CD14-positive monocyte (primary cell): ENCODE measurements at regions not wholly inside any gene's neighbourhood (a gene's known extent, or its start where the extent isn't known, plus 50 kb on each side); places are given as distances from the start of the nearest gene placed in this dataset.

Experiments used
- DNase-seq, 3 donors: peaks; one replicate each; pipeline ENCODE4 v3.0.0-alpha.2; 2011 to 2022
- H2AFZ ChIP-seq: 2 replicates; pipeline ENCODE4 v1.6.0; 2012; ENCODE audit warnings: mild to moderate bottlenecking, low read depth, low read length, inconsistent platforms; ENCODE audit not compliant: insufficient read depth, poor library complexity, severe bottlenecking
- H3K27ac ChIP-seq, 2 donors: 1 replicate in 1 of 2; 2 replicates in 1 of 2; pipeline ENCODE4 v1.5.1; 2012 to 2013; ENCODE audit warnings: low read length in 2 of 2, control low read depth in 1 of 2, inconsistent platforms in 1 of 2, low read depth in 1 of 2, mild to moderate bottlenecking in 1 of 2
- H3K27me3 ChIP-seq, 2 donors: one replicate each; pipeline versions ENCODE4 v1.6.0 to v1.6.1; 2011 to 2013; ENCODE audit warnings: low read length in 2 of 2; ENCODE audit not compliant: control insufficient read depth in 2 of 2, insufficient read depth in 2 of 2
- H3K36me3 ChIP-seq, 2 donors: replicated peaks in 1 of 2; 1 replicate in 1 of 2; 2 replicates in 1 of 2; pipeline versions ENCODE4 v1.5.1 to v1.6.1; 2012 to 2013; ENCODE audit warnings: low read length in 2 of 2, control low read depth in 1 of 2, inconsistent platforms in 1 of 2, mild to moderate bottlenecking in 1 of 2; ENCODE audit not compliant: insufficient read depth in 2 of 2, control insufficient read depth in 1 of 2
- H3K4me1 ChIP-seq, 2 donors: 1 replicate in 1 of 2; 2 replicates in 1 of 2; pipeline versions ENCODE4 v1.5.1 to v1.6.1; 2012 to 2013; ENCODE audit warnings: low read length in 2 of 2, control low read depth in 1 of 2, inconsistent platforms in 1 of 2, mild to moderate bottlenecking in 1 of 2, moderate library complexity in 1 of 2; ENCODE audit not compliant: insufficient read depth in 2 of 2, control insufficient read depth in 1 of 2
- H3K4me2 ChIP-seq: replicated peaks from 2 replicates; pipeline ENCODE3; 2012; ENCODE audit warnings: low read length, moderate library complexity, mild to moderate bottlenecking; ENCODE audit not compliant: poor library complexity, severe bottlenecking; ENCODE audit errors: extremely low read depth
- H3K4me3 ChIP-seq, 3 experiments: fragments of 200-600 bp in 1 of 3; sonication (generic) in 1 of 3; replicated peaks in 1 of 3; 1 replicate in 2 of 3; 2 replicates in 1 of 3; pipeline ENCODE4 v1.5.1; 2011 to 2013; ENCODE audit warnings: low read length in 3 of 3, mild to moderate bottlenecking in 3 of 3, control low read depth in 2 of 3, low read depth in 2 of 3, inconsistent platforms in 1 of 3, moderate library complexity in 1 of 3
- H3K79me2 ChIP-seq: 2 replicates; pipeline ENCODE4 v1.6.0; 2012; ENCODE audit warnings: mild to moderate bottlenecking, control low read depth, inconsistent platforms, low read length, moderate library complexity; ENCODE audit not compliant: insufficient read depth
- H3K9ac ChIP-seq: 2 replicates; pipeline ENCODE4 v1.6.0; 2017; ENCODE audit warnings: low read length, mild to moderate bottlenecking; ENCODE audit not compliant: insufficient read depth, poor library complexity, severe bottlenecking
- H3K9me3 ChIP-seq, 2 donors: replicated peaks in 1 of 2; 1 replicate in 1 of 2; 2 replicates in 1 of 2; pipeline versions ENCODE4 v1.5.1 to v1.6.1; 2012 to 2013; ENCODE audit warnings: low read length in 2 of 2, control low read depth in 1 of 2; ENCODE audit not compliant: control insufficient read depth in 1 of 2, insufficient read depth in 1 of 2
- H4K20me1 ChIP-seq: 2 replicates; pipeline ENCODE4 v1.6.0; 2012; ENCODE audit warnings: mild to moderate bottlenecking, low read length, control low read depth, moderate library complexity; ENCODE audit not compliant: insufficient read depth
- H3K27ac Mint-ChIP-seq, 7 donors: one replicate each; pipeline ENCODE4 v1.8.0; 2020; ENCODE audit warnings: mild to moderate bottlenecking in 7 of 7, mixed read lengths in 7 of 7, moderate library complexity in 6 of 7, inconsistent platforms in 2 of 7
- H3K27me3 Mint-ChIP-seq, 3 donors: one replicate each; pipeline ENCODE4 v1.8.0; 2021 to 2022; ENCODE audit warnings: low read depth in 3 of 3, mild to moderate bottlenecking in 3 of 3, mixed read lengths in 3 of 3, moderate library complexity in 3 of 3, inconsistent platforms in 1 of 3
- H3K36me3 Mint-ChIP-seq, 2 donors: one replicate each; pipeline ENCODE4 v1.8.0; 2020; ENCODE audit warnings: mixed read lengths in 2 of 2, inconsistent platforms in 1 of 2, mild to moderate bottlenecking in 1 of 2
- H3K4me1 Mint-ChIP-seq: one replicate; pipeline ENCODE4 v1.8.0; 2020; ENCODE audit warnings: mild to moderate bottlenecking, mixed read lengths
- H3K4me3 Mint-ChIP-seq, 2 donors: one replicate each; pipeline ENCODE4 v1.8.0; 2020; ENCODE audit warnings: mild to moderate bottlenecking in 2 of 2, mixed read lengths in 2 of 2, moderate library complexity in 1 of 2
- H3K9me3 Mint-ChIP-seq, 7 donors: one replicate each; pipeline ENCODE4 v1.8.0; 2020 to 2022; ENCODE audit warnings: mixed read lengths in 7 of 7, mild to moderate bottlenecking in 6 of 7, moderate library complexity in 6 of 7, inconsistent platforms in 2 of 7
- WGBS: methylation state at CpG from one replicate; pipeline ENCODE4 v1.1.5; 2013; ENCODE audit warnings: missing lambda C conversion rate; ENCODE audit not compliant: insufficient coverage; 5-methylcytosine and 5-hydroxymethylcytosine counted together
- intact Hi-C, 2 donors: fragments of 100-400 bp; cut with micrococcal nuclease; formaldehyde crosslinking; loops; one replicate each; pipeline versions ENCODE4 v1.15.0 to v1.15.1; 2023
- TF ChIP-seq, protein P1 (sequence below): fragments of 200-600 bp; IDR thresholded peaks from one replicate; pipeline ENCODE4 v1.8.0; 2022; ENCODE audit warnings: antibody characterized with exemption, mild to moderate bottlenecking

DNA sequence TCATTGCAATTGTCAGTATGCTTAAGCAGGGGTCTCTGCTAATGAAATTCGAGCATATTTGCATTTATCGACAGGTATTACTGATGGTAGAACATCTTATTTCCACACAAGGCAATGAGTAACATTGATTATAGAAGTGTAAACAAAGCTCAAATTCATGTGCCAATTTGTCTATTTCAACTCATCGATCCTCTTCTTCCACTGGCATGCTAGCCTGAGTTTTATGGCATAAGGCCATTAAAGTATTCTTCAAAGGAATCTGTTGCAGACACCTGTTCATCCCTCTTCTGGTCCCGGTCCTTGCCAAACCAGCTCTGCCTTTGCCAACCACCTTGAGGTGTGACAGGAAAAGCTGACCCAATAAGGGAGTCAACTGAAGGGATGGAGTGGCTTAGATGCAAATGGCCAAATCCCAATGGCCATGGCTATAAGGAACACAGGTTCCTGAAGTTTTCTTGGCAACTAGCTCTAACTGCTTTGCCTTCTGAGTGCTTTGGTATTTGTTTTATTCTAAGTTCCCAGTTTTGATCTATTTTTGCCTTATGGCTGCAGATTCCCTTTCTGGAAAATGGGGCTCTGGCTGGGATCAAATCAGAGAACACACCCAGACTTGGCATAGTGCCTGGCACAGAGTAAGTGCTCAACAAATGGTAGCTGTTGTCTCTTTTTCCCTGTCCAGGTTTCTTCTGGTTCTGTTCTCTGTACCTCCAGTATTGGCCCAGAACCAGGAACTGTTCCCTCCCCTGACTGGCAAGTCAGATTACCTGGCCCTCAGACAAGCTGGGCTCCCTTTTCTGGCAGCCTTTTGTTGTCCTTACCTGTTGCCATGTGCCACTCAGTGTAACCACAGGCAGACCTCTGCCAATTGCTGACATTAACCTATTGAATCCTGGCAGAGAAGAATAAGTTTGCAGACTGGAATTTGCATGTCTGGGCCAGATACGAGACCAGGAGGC lies 63.1 kb downstream of the RTL9 start:
- WGBS, result 100% methylated on average over 1 of the region's 5 CpGs

More for the DNA sequence above, 63.1 kb downstream of the RTL9 start:
- no peaks in the 10 kb centered on the region for H3K4me1 Mint-ChIP-seq
- H3K27ac Mint-ChIP-seq, result no peak overlapping the region
- TF ChIP-seq, protein P1, sequence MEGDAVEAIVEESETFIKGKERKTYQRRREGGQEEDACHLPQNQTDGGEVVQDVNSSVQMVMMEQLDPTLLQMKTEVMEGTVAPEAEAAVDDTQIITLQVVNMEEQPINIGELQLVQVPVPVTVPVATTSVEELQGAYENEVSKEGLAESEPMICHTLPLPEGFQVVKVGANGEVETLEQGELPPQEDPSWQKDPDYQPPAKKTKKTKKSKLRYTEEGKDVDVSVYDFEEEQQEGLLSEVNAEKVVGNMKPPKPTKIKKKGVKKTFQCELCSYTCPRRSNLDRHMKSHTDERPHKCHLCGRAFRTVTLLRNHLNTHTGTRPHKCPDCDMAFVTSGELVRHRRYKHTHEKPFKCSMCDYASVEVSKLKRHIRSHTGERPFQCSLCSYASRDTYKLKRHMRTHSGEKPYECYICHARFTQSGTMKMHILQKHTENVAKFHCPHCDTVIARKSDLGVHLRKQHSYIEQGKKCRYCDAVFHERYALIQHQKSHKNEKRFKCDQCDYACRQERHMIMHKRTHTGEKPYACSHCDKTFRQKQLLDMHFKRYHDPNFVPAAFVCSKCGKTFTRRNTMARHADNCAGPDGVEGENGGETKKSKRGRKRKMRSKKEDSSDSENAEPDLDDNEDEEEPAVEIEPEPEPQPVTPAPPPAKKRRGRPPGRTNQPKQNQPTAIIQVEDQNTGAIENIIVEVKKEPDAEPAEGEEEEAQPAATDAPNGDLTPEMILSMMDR, result no peak
- Histone ChIP-seq H2AFZ (no peak overlapping the region), H3K79me2 (no peaks in the 10 kb centered on the region), H3K4me3 (no peak overlapping the region), H3K36me3 (no peaks in the 10 kb centered on the region), H3K9ac (no peak overlapping the region), H3K27ac (no peak overlapping the region), H3K27me3 (peaks cover 0 to 2% of the 10 kb centered on the region in 2 donors), H3K4me1 (no peaks in the 10 kb centered on the region), H4K20me1 (no peaks in the 10 kb centered on the region), H3K9me3 (no peaks in the 10 kb centered on the region), H3K4me2 (no peak overlapping the region)
- H3K4me3 Mint-ChIP-seq, result no peak overlapping the region
- intact Hi-C loops, result no loop called here
- H3K27me3 Mint-ChIP-seq, result peaks cover 8 to 15% (median 9%) of the 10 kb centered on the region in 3 donors
- no peaks in the 10 kb centered on the region for H3K36me3 Mint-ChIP-seq
- no peaks in the 10 kb centered on the region for H3K9me3 Mint-ChIP-seq
- DNase-seq, result no peak
